PC-3 (cell line): ENCODE measurements at regions not wholly inside any gene's neighbourhood (a gene's known extent, or its start where the extent isn't known, plus 50 kb on each side); places are given as distances from the start of the nearest gene placed in this dataset.

Source experiments
- ATAC-seq: fragments of 200-7000 bp; cut with Tn5 transposase; 2 replicates; pipeline ENCODE4 v1.9.1; 2020; ENCODE audit warnings: mild to moderate bottlenecking, moderate library complexity
- BruUV-seq: library from RNA; stranded (reverse); fragments of 400-500 nt; replicated peaks from 2 replicates; lab custom pipeline; 2021; lab: Mats Ljungman, UMichigan
- CTCF ChIA-PET: fragments of 300-600 bp; sonication (Branson Sonifier 250); formaldehyde crosslinking; loops from one replicate; lab custom pipeline; 2022; ENCODE audit warnings: antibody characterized with exemption; lab: Charles Lee
- POLR2A ChIA-PET: fragments of 300-600 bp; sonication (Branson Sonifier 250); formaldehyde crosslinking; loops from one replicate; lab custom pipeline; 2022; ENCODE audit warnings: antibody characterized with exemption; ENCODE audit not compliant: unreplicated experiment; lab: Charles Lee
- DNase-seq: peaks from one replicate; pipeline ENCODE4 v3.0.0-alpha.2; 2015
- H2AFZ ChIP-seq: fragments of 300-600 bp; sonication (generic); 2 replicates; pipeline ENCODE4 v1.6.0; 2016; ENCODE audit warnings: antibody characterized with exemption, low read length
- H3F3A ChIP-seq: fragments of 300-600 bp; sonication (generic); one replicate; pipeline ENCODE4 v1.6.0; 2017; ENCODE audit warnings: antibody characterized with exemption, low read length, control low read depth, mild to moderate bottlenecking; ENCODE audit not compliant: unreplicated experiment
- H3K27ac ChIP-seq: fragments of 300-600 bp; sonication (generic); 2 replicates; pipeline ENCODE4 v1.5.1; 2016; ENCODE audit warnings: mild to moderate bottlenecking, low read length
- H3K27me3 ChIP-seq: fragments of 300-600 bp; sonication (generic); 2 replicates; pipeline ENCODE4 v1.6.1; 2016; ENCODE audit warnings: low read length, mixed read lengths
- H3K36me3 ChIP-seq: fragments of 300-600 bp; sonication (generic); 2 replicates; pipeline ENCODE4 v1.6.1; 2016; ENCODE audit warnings: low read depth, mixed run types, low read length, mixed read lengths
- H3K4me1 ChIP-seq: fragments of 300-600 bp; sonication (generic); 2 replicates; pipeline ENCODE4 v1.5.1; 2016; ENCODE audit warnings: low read length; ENCODE audit not compliant: insufficient read depth
- H3K4me2 ChIP-seq: fragments of 300-600 bp; sonication (generic); 2 replicates; pipeline ENCODE4 v1.6.0; 2016; ENCODE audit warnings: low read length
- H3K4me3 ChIP-seq: fragments of 300-600 bp; sonication (generic); 2 replicates; pipeline ENCODE4 v1.5.1; 2016; ENCODE audit warnings: mild to moderate bottlenecking, low read length, mixed read lengths
- H3K79me2 ChIP-seq: fragments of 300-600 bp; sonication (generic); 2 replicates; pipeline ENCODE4 v1.6.1; 2017; ENCODE audit warnings: low read length, mixed read lengths
- H3K9ac ChIP-seq: fragments of 300-600 bp; sonication (generic); 2 replicates; pipeline ENCODE4 v1.6.0; 2016; ENCODE audit warnings: mild to moderate bottlenecking, low read length
- H3K9me2 ChIP-seq: fragments of 300-600 bp; sonication (generic); replicated peaks from 2 replicates; pipeline ENCODE4 v1.6.1; 2016; ENCODE audit warnings: mixed run types, low read length, mixed read lengths
- H3K9me3 ChIP-seq: fragments of 300-600 bp; sonication (generic); 2 replicates; pipeline ENCODE4 v1.6.1; 2016; ENCODE audit warnings: low read length, mixed read lengths
- H4K20me1 ChIP-seq: fragments of 300-600 bp; sonication (generic); 2 replicates; pipeline ENCODE4 v1.6.1; 2016; ENCODE audit warnings: low read length, mixed read lengths
- EZH2 ChIP-seq: fragments of 300-600 bp; sonication (generic); IDR thresholded peaks from one replicate; pipeline ENCODE4 v1.6.1; 2017; ENCODE audit warnings: antibody characterized with exemption, mild to moderate bottlenecking, low read length; ENCODE audit not compliant: unreplicated experiment
- EZH2phosphoT487 ChIP-seq: fragments of 300-600 bp; sonication (generic); IDR thresholded peaks from 2 replicates; pipeline ENCODE4 v1.6.1; 2018; ENCODE audit warnings: mild to moderate bottlenecking, antibody characterized with exemption, low read length, borderline replicate concordance
- intact Hi-C: fragments of 100-400 bp; cut with micrococcal nuclease; formaldehyde crosslinking; loops from 2 replicates; pipeline ENCODE4 v1.9.0; 2023
- TF ChIP-seq, protein P1 (sequence below): fragments of 300-600 bp; sonication (generic); conservative IDR thresholded peaks from 2 replicates; pipeline ENCODE4 v1.5.1; 2017; ENCODE audit warnings: antibody characterized with exemption, low read depth, mild to moderate bottlenecking, low read length

- ATAC-seq: no peak
- DNase-seq: no peak
- Histone ChIP-seq H3K27me3 (no peaks in the 10 kb centered on the region), H3F3A (no peaks in the 10 kb centered on the region), H3K4me3 (no peak overlapping the region), H3K9me3 (no peaks in the 10 kb centered on the region), H3K9ac (no peak overlapping the region), H3K4me2 (no peak overlapping the region), H4K20me1 (no peaks in the 10 kb centered on the region), H2AFZ (no peak overlapping the region), H3K4me1 (no peaks in the 10 kb centered on the region; the same call in 1 of the 2 replicates), H3K27ac (no peak overlapping the region), H3K9me2 (no peaks in the 10 kb centered on the region), H3K79me2 (no peaks in the 10 kb centered on the region), H3K36me3 (no peaks in the 10 kb centered on the region)
- intact Hi-C loops: no loop called here
- no peak for TF ChIP-seq EZH2
- no peak for TF ChIP-seq EZH2phosphoT487
- TF ChIP-seq, protein P1, sequence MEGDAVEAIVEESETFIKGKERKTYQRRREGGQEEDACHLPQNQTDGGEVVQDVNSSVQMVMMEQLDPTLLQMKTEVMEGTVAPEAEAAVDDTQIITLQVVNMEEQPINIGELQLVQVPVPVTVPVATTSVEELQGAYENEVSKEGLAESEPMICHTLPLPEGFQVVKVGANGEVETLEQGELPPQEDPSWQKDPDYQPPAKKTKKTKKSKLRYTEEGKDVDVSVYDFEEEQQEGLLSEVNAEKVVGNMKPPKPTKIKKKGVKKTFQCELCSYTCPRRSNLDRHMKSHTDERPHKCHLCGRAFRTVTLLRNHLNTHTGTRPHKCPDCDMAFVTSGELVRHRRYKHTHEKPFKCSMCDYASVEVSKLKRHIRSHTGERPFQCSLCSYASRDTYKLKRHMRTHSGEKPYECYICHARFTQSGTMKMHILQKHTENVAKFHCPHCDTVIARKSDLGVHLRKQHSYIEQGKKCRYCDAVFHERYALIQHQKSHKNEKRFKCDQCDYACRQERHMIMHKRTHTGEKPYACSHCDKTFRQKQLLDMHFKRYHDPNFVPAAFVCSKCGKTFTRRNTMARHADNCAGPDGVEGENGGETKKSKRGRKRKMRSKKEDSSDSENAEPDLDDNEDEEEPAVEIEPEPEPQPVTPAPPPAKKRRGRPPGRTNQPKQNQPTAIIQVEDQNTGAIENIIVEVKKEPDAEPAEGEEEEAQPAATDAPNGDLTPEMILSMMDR: no peak
- POLR2A ChIA-PET: no interaction called here
- no TSS peak for BruUV-seq
- CTCF ChIA-PET: no interaction called here
Observed at GRCh38 chr5:159765760-159766517, 150.3 kb upstream of the ADRA1B start.

DNA sequence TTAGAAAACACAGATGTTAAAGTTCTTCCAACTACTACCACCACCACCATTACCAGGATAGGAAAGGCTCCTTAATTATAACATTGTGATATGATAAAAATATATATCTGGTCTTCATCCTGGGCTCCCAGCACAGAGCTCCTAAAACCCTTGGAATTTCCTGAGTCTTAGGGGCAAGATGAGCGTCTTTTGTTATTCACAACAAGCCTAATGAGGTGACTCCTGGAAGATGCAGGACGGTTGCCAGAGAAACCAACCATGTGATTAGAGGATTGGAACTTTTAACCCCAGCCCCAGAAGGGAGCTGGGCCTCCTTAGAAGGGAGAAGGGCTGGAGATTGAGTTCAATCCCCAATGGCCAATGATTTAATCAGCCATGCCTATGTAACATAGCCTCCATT is 148.0 kb upstream of the ADRA1B start:
- intact Hi-C loops: no loop called here
- no peak overlapping the region for H3K9ac ChIP-seq
- no peak for DNase-seq
- BruUV-seq: no TSS peak
- no peak overlapping the region for H3K4me2 ChIP-seq
- no peak for TF ChIP-seq EZH2phosphoT487
- POLR2A ChIA-PET: no interaction called here
- H3K27me3 ChIP-seq: no peaks in the 10 kb centered on the region
- H3K79me2 ChIP-seq: no peaks in the 10 kb centered on the region
- H3K4me3 ChIP-seq: no peak overlapping the region
- H3K36me3 ChIP-seq: no peaks in the 10 kb centered on the region
- CTCF ChIA-PET: no interaction called here
- peaks cover 5% of the 10 kb centered on the region for H3K4me1 ChIP-seq
- no peak overlapping the region for H3K27ac ChIP-seq
- no peaks in the 10 kb centered on the region for H3K9me3 ChIP-seq
- no peak for ATAC-seq
- H4K20me1 ChIP-seq: no peaks in the 10 kb centered on the region
- no peaks in the 10 kb centered on the region for H3F3A ChIP-seq
- H2AFZ ChIP-seq: no peak overlapping the region
- no peaks in the 10 kb centered on the region for H3K9me2 ChIP-seq

GRCh38 chr5:159772698-159773061 is 143.6 kb upstream of the ADRA1B start:
- no peaks in the 10 kb centered on the region for H3K36me3 ChIP-seq
- no peaks in the 10 kb centered on the region for H3K27me3 ChIP-seq
- POLR2A ChIA-PET: no interaction called here
- H4K20me1 ChIP-seq: no peaks in the 10 kb centered on the region
- H3K4me3 ChIP-seq: peak overlapping the region; percentile 63; the same call in 1 of the 2 replicates
- no peaks in the 10 kb centered on the region for H3F3A ChIP-seq
- peak overlapping the region; percentile 50 for H3K9ac ChIP-seq
- H3K9me2 ChIP-seq: no peaks in the 10 kb centered on the region
- intact Hi-C loops: loop anchor here (5.0 kb wide), 2 partner anchors 55 to 145 kb away; partner anchors contain the start of gene ADRA1B
- H2AFZ ChIP-seq: peak overlapping the region; percentile 61
- H3K79me2 ChIP-seq: no peaks in the 10 kb centered on the region
- TSS peak; percentile 22 for BruUV-seq
- no peak overlapping the region for H3K27ac ChIP-seq
- TF ChIP-seq, protein P1: no peak
- TF ChIP-seq EZH2phosphoT487: no peak
- H3K9me3 ChIP-seq: no peaks in the 10 kb centered on the region
- peaks cover 18% of the 10 kb centered on the region for H3K4me1 ChIP-seq
- DNase-seq (no peak), ATAC-seq (no peak; the same call in 1 of the 2 replicates)
- CTCF ChIA-PET: no interaction called here
- H3K4me2 ChIP-seq: peak overlapping the region; percentile 72
